ENCODE measurements at regions not wholly inside any gene's neighbourhood (a gene's known extent, or its start where the extent isn't known, plus 50 kb on each side); places are given as distances from the start of the nearest gene placed in this dataset.
"Not testable (repeated sequence)": the region's sequence is repeated elsewhere in the genome, so short reads cannot be mapped to it uniquely, and the experiment has no call there.

GRCh38 chr19:31483226-31483857 lies 134.1 kb upstream of the TSHZ3 start:
- Histone ChIP-seq H3K4me1 (ENCODE audit: control insufficient read depth in 2 of 2, insufficient read depth in 2 of 2, low read length in 2 of 2) (no peaks in the 10 kb centered on the region), H3K9ac (ENCODE audit: low read depth in 1 of 2, low read length in 2 of 2) (no peak overlapping the region), H3K27me3 (ENCODE audit: control insufficient read depth in 2 of 2, insufficient read depth in 2 of 2, low read length in 2 of 2) (no peaks in the 10 kb centered on the region), H3K4me3 (ENCODE audit: low read length in 2 of 2) (no peak overlapping the region), H3K27ac (ENCODE audit: low read depth in 2 of 2, low read length in 2 of 2) (no peak overlapping the region), H3K36me3 (ENCODE audit: control insufficient read depth in 2 of 2, insufficient read depth in 2 of 2, low read length in 2 of 2) (no peaks in the 10 kb centered on the region), H3K9me3 (ENCODE audit: control insufficient read depth in 2 of 2, low read length in 2 of 2) (no peaks in the 10 kb centered on the region)

- H3K4me1 ChIP-seq (ENCODE audit: control insufficient read depth in 2 of 2, insufficient read depth in 2 of 2, low read length in 2 of 2); H3K9me3 ChIP-seq (ENCODE audit: control insufficient read depth in 2 of 2, low read length in 2 of 2); H3K36me3 ChIP-seq (ENCODE audit: control insufficient read depth in 2 of 2, insufficient read depth in 2 of 2, low read length in 2 of 2); H3K27me3 ChIP-seq (ENCODE audit: control insufficient read depth in 2 of 2, insufficient read depth in 2 of 2, low read length in 2 of 2); H3K4me3 ChIP-seq (ENCODE audit: low read length in 2 of 2); H3K9ac ChIP-seq (ENCODE audit: low read depth in 1 of 2, low read length in 2 of 2); H3K27ac ChIP-seq (ENCODE audit: low read depth in 2 of 2, low read length in 2 of 2): not testable (repeated sequence)
Observed at GRCh38 chr19:31484858-31485410, 135.7 kb upstream of the TSHZ3 start.

GRCh38 chr19:31485472-31485871 lies 136.2 kb upstream of the TSHZ3 start:
- Histone ChIP-seq H3K27me3 (ENCODE audit: control insufficient read depth in 2 of 2, insufficient read depth in 2 of 2, low read length in 2 of 2) (no peaks in the 10 kb centered on the region), H3K4me1 (ENCODE audit: control insufficient read depth in 2 of 2, insufficient read depth in 2 of 2, low read length in 2 of 2) (no peaks in the 10 kb centered on the region), H3K4me3 (ENCODE audit: low read length in 2 of 2) (no peak overlapping the region), H3K36me3 (ENCODE audit: control insufficient read depth in 2 of 2, insufficient read depth in 2 of 2, low read length in 2 of 2) (no peaks in the 10 kb centered on the region), H3K9me3 (ENCODE audit: control insufficient read depth in 2 of 2, low read length in 2 of 2) (no peaks in the 10 kb centered on the region), H3K27ac (ENCODE audit: low read depth in 2 of 2, low read length in 2 of 2) (no peak overlapping the region), H3K9ac (ENCODE audit: low read depth in 1 of 2, low read length in 2 of 2) (no peak overlapping the region)

GRCh38 chr19:31491242-31491641 lies 142.0 kb upstream of the TSHZ3 start:
- Histone ChIP-seq H3K9ac (ENCODE audit: low read depth in 1 of 2, low read length in 2 of 2) (no peak overlapping the region), H3K9me3 (ENCODE audit: control insufficient read depth in 2 of 2, low read length in 2 of 2) (no peaks in the 10 kb centered on the region), H3K36me3 (ENCODE audit: control insufficient read depth in 2 of 2, insufficient read depth in 2 of 2, low read length in 2 of 2) (no peaks in the 10 kb centered on the region), H3K27ac (ENCODE audit: low read depth in 2 of 2, low read length in 2 of 2) (no peak overlapping the region), H3K4me1 (ENCODE audit: control insufficient read depth in 2 of 2, insufficient read depth in 2 of 2, low read length in 2 of 2) (no peaks in the 10 kb centered on the region), H3K4me3 (ENCODE audit: low read length in 2 of 2) (no peak overlapping the region), H3K27me3 (ENCODE audit: control insufficient read depth in 2 of 2, insufficient read depth in 2 of 2, low read length in 2 of 2) (no peaks in the 10 kb centered on the region)

- no peak overlapping the region for H3K9ac ChIP-seq (ENCODE audit: low read depth in 1 of 2, low read length in 2 of 2)
- no peaks in the 10 kb centered on the region for H3K36me3 ChIP-seq (ENCODE audit: control insufficient read depth in 2 of 2, insufficient read depth in 2 of 2, low read length in 2 of 2)
- H3K4me1 ChIP-seq (ENCODE audit: control insufficient read depth in 2 of 2, insufficient read depth in 2 of 2, low read length in 2 of 2), result no peaks in the 10 kb centered on the region
- no peak overlapping the region for H3K4me3 ChIP-seq (ENCODE audit: low read length in 2 of 2)
- H3K27me3 ChIP-seq (ENCODE audit: control insufficient read depth in 2 of 2, insufficient read depth in 2 of 2, low read length in 2 of 2), result no peaks in the 10 kb centered on the region
- no peaks in the 10 kb centered on the region for H3K9me3 ChIP-seq (ENCODE audit: control insufficient read depth in 2 of 2, low read length in 2 of 2)
- no peak overlapping the region for H3K27ac ChIP-seq (ENCODE audit: low read depth in 2 of 2, low read length in 2 of 2)
Observed at GRCh38 chr19:31492050-31492449, 142.8 kb upstream of the TSHZ3 start.

- no peaks in the 10 kb centered on the region for H3K9me3 ChIP-seq (ENCODE audit: control insufficient read depth in 2 of 2, low read length in 2 of 2)
Observed at GRCh38 chr19:31496076-31496475, 146.8 kb upstream of the TSHZ3 start.

GRCh38 chr19:31497709-31498108 lies 148.5 kb upstream of the TSHZ3 start:
- Histone ChIP-seq H3K9ac (ENCODE audit: low read depth in 1 of 2, low read length in 2 of 2) (no peak overlapping the region), H3K4me1 (ENCODE audit: control insufficient read depth in 2 of 2, insufficient read depth in 2 of 2, low read length in 2 of 2) (no peaks in the 10 kb centered on the region), H3K27ac (ENCODE audit: low read depth in 2 of 2, low read length in 2 of 2) (no peak overlapping the region), H3K36me3 (ENCODE audit: control insufficient read depth in 2 of 2, insufficient read depth in 2 of 2, low read length in 2 of 2) (no peaks in the 10 kb centered on the region), H3K9me3 (ENCODE audit: control insufficient read depth in 2 of 2, low read length in 2 of 2) (no peaks in the 10 kb centered on the region), H3K27me3 (ENCODE audit: control insufficient read depth in 2 of 2, insufficient read depth in 2 of 2, low read length in 2 of 2) (no peaks in the 10 kb centered on the region), H3K4me3 (ENCODE audit: low read length in 2 of 2) (no peak overlapping the region)

More at GRCh38 chr19:31496076-31496475, 146.8 kb upstream of the TSHZ3 start:
- H3K27ac ChIP-seq (ENCODE audit: low read depth in 2 of 2, low read length in 2 of 2), result no peak overlapping the region
- H3K27me3 ChIP-seq (ENCODE audit: control insufficient read depth in 2 of 2, insufficient read depth in 2 of 2, low read length in 2 of 2), result no peaks in the 10 kb centered on the region
- no peak overlapping the region for H3K9ac ChIP-seq (ENCODE audit: low read depth in 1 of 2, low read length in 2 of 2)
- no peaks in the 10 kb centered on the region for H3K4me1 ChIP-seq (ENCODE audit: control insufficient read depth in 2 of 2, insufficient read depth in 2 of 2, low read length in 2 of 2)
- no peak overlapping the region for H3K4me3 ChIP-seq (ENCODE audit: low read length in 2 of 2)
- H3K36me3 ChIP-seq (ENCODE audit: control insufficient read depth in 2 of 2, insufficient read depth in 2 of 2, low read length in 2 of 2), result no peaks in the 10 kb centered on the region

GRCh38 chr19:31498781-31499180 lies 149.5 kb upstream of the TSHZ3 start:
- no peak overlapping the region for H3K27ac ChIP-seq (ENCODE audit: low read depth in 2 of 2, low read length in 2 of 2)
- no peaks in the 10 kb centered on the region for H3K9me3 ChIP-seq (ENCODE audit: control insufficient read depth in 2 of 2, low read length in 2 of 2)
- no peaks in the 10 kb centered on the region for H3K27me3 ChIP-seq (ENCODE audit: control insufficient read depth in 2 of 2, insufficient read depth in 2 of 2, low read length in 2 of 2)
- no peak overlapping the region for H3K4me3 ChIP-seq (ENCODE audit: low read length in 2 of 2)
- H3K9ac ChIP-seq (ENCODE audit: low read depth in 1 of 2, low read length in 2 of 2), result no peak overlapping the region
- no peaks in the 10 kb centered on the region for H3K4me1 ChIP-seq (ENCODE audit: control insufficient read depth in 2 of 2, insufficient read depth in 2 of 2, low read length in 2 of 2)
- no peaks in the 10 kb centered on the region for H3K36me3 ChIP-seq (ENCODE audit: control insufficient read depth in 2 of 2, insufficient read depth in 2 of 2, low read length in 2 of 2)

GRCh38 chr19:31499281-31500196 lies 150.3 kb upstream of the TSHZ3 start:
- Histone ChIP-seq H3K27me3 (ENCODE audit: control insufficient read depth in 2 of 2, insufficient read depth in 2 of 2, low read length in 2 of 2) (no peaks in the 10 kb centered on the region), H3K36me3 (ENCODE audit: control insufficient read depth in 2 of 2, insufficient read depth in 2 of 2, low read length in 2 of 2) (no peaks in the 10 kb centered on the region), H3K27ac (ENCODE audit: low read depth in 2 of 2, low read length in 2 of 2) (no peak overlapping the region), H3K9me3 (ENCODE audit: control insufficient read depth in 2 of 2, low read length in 2 of 2) (no peaks in the 10 kb centered on the region), H3K4me1 (ENCODE audit: control insufficient read depth in 2 of 2, insufficient read depth in 2 of 2, low read length in 2 of 2) (no peaks in the 10 kb centered on the region), H3K4me3 (ENCODE audit: low read length in 2 of 2) (no peak overlapping the region), H3K9ac (ENCODE audit: low read depth in 1 of 2, low read length in 2 of 2) (no peak overlapping the region)

GRCh38 chr19:31500197-31500830 lies 151.1 kb upstream of the TSHZ3 start:
- H3K27me3 ChIP-seq (ENCODE audit: control insufficient read depth in 2 of 2, insufficient read depth in 2 of 2, low read length in 2 of 2), result no peaks in the 10 kb centered on the region
- no peaks in the 10 kb centered on the region for H3K4me1 ChIP-seq (ENCODE audit: control insufficient read depth in 2 of 2, insufficient read depth in 2 of 2, low read length in 2 of 2)
- no peak overlapping the region for H3K4me3 ChIP-seq (ENCODE audit: low read length in 2 of 2)
- no peak overlapping the region for H3K9ac ChIP-seq (ENCODE audit: low read depth in 1 of 2, low read length in 2 of 2)
- no peaks in the 10 kb centered on the region for H3K9me3 ChIP-seq (ENCODE audit: control insufficient read depth in 2 of 2, low read length in 2 of 2)
- no peak overlapping the region for H3K27ac ChIP-seq (ENCODE audit: low read depth in 2 of 2, low read length in 2 of 2)
- H3K36me3 ChIP-seq (ENCODE audit: control insufficient read depth in 2 of 2, insufficient read depth in 2 of 2, low read length in 2 of 2), result no peaks in the 10 kb centered on the region
